Neural progenitor cell (in vitro differentiated cells): ENCODE measurements at regions not wholly inside any gene's neighbourhood (a gene's known extent, or its start where the extent isn't known, plus 50 kb on each side); places are given as distances from the start of the nearest gene placed in this dataset.

Experiments used
- DNase-seq: peaks from one replicate; pipeline ENCODE4 v3.0.0-alpha.2; 2016; ENCODE audit warnings: low spot score
- H2AFZ ChIP-seq: fragments of 200-600 bp; sonication (generic); replicated peaks from 2 replicates; pipeline ENCODE4 v1.6.1; 2016; ENCODE audit warnings: antibody characterized with exemption
- H3F3A ChIP-seq: fragments of 200-600 bp; sonication (generic); 2 replicates; pipeline ENCODE4 v1.6.1; 2016; ENCODE audit warnings: antibody characterized with exemption, low read depth
- H3K27ac ChIP-seq: fragments of 200-600 bp; sonication (generic); 2 replicates; pipeline ENCODE4 v1.5.1; 2016; ENCODE audit warnings: mild to moderate bottlenecking
- H3K27me3 ChIP-seq: fragments of 200-600 bp; sonication (generic); 2 replicates; pipeline ENCODE4 v1.6.1; 2016; ENCODE audit warnings: mild to moderate bottlenecking, moderate library complexity
- H3K36me3 ChIP-seq: fragments of 200-600 bp; sonication (generic); 2 replicates; pipeline ENCODE4 v1.5.1; 2016
- H3K4me1 ChIP-seq: fragments of 200-600 bp; sonication (generic); 2 replicates; pipeline ENCODE4 v1.6.1; 2016; ENCODE audit warnings: mixed run types
- H3K4me2 ChIP-seq: fragments of 200-600 bp; sonication (generic); 2 replicates; pipeline ENCODE4 v1.6.1; 2016
- H3K4me3 ChIP-seq: fragments of 200-600 bp; sonication (generic); 2 replicates; pipeline ENCODE4 v1.5.1; 2016
- H3K79me2 ChIP-seq: fragments of 200-600 bp; sonication (generic); 2 replicates; pipeline ENCODE4 v1.6.1; 2016; ENCODE audit warnings: low read depth
- H3K9ac ChIP-seq: fragments of 200-600 bp; sonication (generic); 2 replicates; pipeline ENCODE4 v1.6.1; 2016
- H3K9me3 ChIP-seq: fragments of 200-600 bp; sonication (generic); 2 replicates; pipeline ENCODE4 v1.5.1; 2016; ENCODE audit warnings: low read depth
- H4K20me1 ChIP-seq: fragments of 200-600 bp; sonication (generic); 2 replicates; pipeline ENCODE4 v1.6.1; 2016; ENCODE audit warnings: low read depth
- H3K27ac Mint-ChIP-seq: 3 replicates; pipeline ENCODE4 v1.8.0; 2021; ENCODE audit warnings: mixed read lengths
- H3K27me3 Mint-ChIP-seq: 2 replicates; pipeline ENCODE4 v1.8.0; 2022; ENCODE audit warnings: low read depth, mild to moderate bottlenecking, inconsistent platforms, moderate library complexity, mixed read lengths; ENCODE audit not compliant: insufficient read depth
- H3K36me3 Mint-ChIP-seq: 3 replicates; pipeline ENCODE4 v1.8.0; 2021; ENCODE audit warnings: mixed read lengths
- H3K4me1 Mint-ChIP-seq: 3 replicates; pipeline ENCODE4 v1.8.0; 2021; ENCODE audit warnings: mixed read lengths
- H3K4me3 Mint-ChIP-seq: 3 replicates; pipeline ENCODE4 v1.8.0; 2021; ENCODE audit warnings: mild to moderate bottlenecking, moderate library complexity, mixed read lengths
- H3K9me3 Mint-ChIP-seq: 3 replicates; pipeline ENCODE4 v1.8.0; 2020; ENCODE audit warnings: mixed read lengths
- CTCF ChIP-seq: fragments of 200-600 bp; sonication (generic); IDR thresholded peaks from 2 replicates; pipeline ENCODE4 v1.5.1; 2017; ENCODE audit warnings: antibody characterized with exemption, mild to moderate bottlenecking
- EZH2 ChIP-seq: fragments of 200-600 bp; sonication (generic); IDR thresholded peaks from 2 replicates; pipeline ENCODE4 v1.6.1; 2017; ENCODE audit warnings: antibody characterized with exemption, mild to moderate bottlenecking, moderate library complexity
- EZH2phosphoT487 ChIP-seq: fragments of 200-600 bp; sonication (generic); IDR thresholded peaks from 2 replicates; pipeline ENCODE4 v1.6.1; 2017; ENCODE audit warnings: antibody characterized with exemption

GRCh38 chr6:164998297-164998696 is 311.1 kb downstream of the C6orf118 start:
- H3K27ac ChIP-seq, result no peak overlapping the region
- DNase-seq, result no peak
- no peak overlapping the region for H2AFZ ChIP-seq
- TF ChIP-seq EZH2, result no peak
- no peak for TF ChIP-seq CTCF
- no peak for TF ChIP-seq EZH2phosphoT487
- H3K4me3 ChIP-seq, result no peak overlapping the region
- H4K20me1 ChIP-seq, result no peaks in the 10 kb centered on the region
- H3K36me3 Mint-ChIP-seq, result no peaks in the 10 kb centered on the region
- peaks cover 16% of the 10 kb centered on the region for H3K9me3 Mint-ChIP-seq
- no peaks in the 10 kb centered on the region for H3K79me2 ChIP-seq
- no peaks in the 10 kb centered on the region for H3K9me3 ChIP-seq
- H3K27me3 ChIP-seq, result no peaks in the 10 kb centered on the region
- H3K27me3 Mint-ChIP-seq, result peaks cover 3% of the 10 kb centered on the region
- peaks cover 28% of the 10 kb centered on the region for H3K4me1 ChIP-seq
- no peak overlapping the region for H3K9ac ChIP-seq
- H3K4me2 ChIP-seq, result no peak overlapping the region
- no peaks in the 10 kb centered on the region for H3K36me3 ChIP-seq
- no peak overlapping the region for H3K27ac Mint-ChIP-seq
- H3K4me1 Mint-ChIP-seq, result peaks cover 17% of the 10 kb centered on the region
- H3F3A ChIP-seq, result no peaks in the 10 kb centered on the region
- no peak overlapping the region for H3K4me3 Mint-ChIP-seq

DNA sequence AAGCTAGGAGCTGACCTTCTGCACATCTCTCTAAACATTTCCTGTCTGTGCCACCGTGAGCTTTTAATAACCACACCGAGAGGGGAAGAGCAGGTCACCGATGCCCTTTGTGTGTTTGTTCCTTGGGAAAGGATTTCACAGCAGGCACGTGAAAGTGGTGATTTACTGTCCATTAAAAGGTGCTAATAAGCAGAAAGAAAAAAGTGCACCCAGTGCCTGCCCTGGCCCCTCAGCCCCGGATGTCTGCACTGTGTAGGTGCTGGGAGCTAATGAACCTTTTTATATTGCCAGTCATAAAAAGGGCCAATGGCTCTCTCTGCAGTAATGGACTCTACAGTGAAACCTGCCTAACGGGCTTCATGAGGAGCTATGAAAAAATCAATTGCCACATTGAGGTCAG is 312.6 kb downstream of the C6orf118 start:
- DNase-seq, result no peak
- H3K79me2 ChIP-seq, result no peaks in the 10 kb centered on the region
- no peak overlapping the region for H3K9ac ChIP-seq
- TF ChIP-seq EZH2phosphoT487 (no peak), EZH2 (no peak), CTCF (no peak)
- no peaks in the 10 kb centered on the region for H3K36me3 ChIP-seq
- Mint-ChIP-seq H3K27ac (no peak overlapping the region), H3K36me3 (no peaks in the 10 kb centered on the region), H3K9me3 (peaks cover 9% of the 10 kb centered on the region), H3K4me3 (no peak overlapping the region), H3K4me1 (peaks cover 17% of the 10 kb centered on the region), H3K27me3 (peaks cover 3% of the 10 kb centered on the region)
- no peak overlapping the region for H3K4me2 ChIP-seq
- H3K27ac ChIP-seq, result no peak overlapping the region
- H3K4me3 ChIP-seq, result no peak overlapping the region
- H3K9me3 ChIP-seq, result no peaks in the 10 kb centered on the region
- no peaks in the 10 kb centered on the region for H3K27me3 ChIP-seq
- H4K20me1 ChIP-seq, result no peaks in the 10 kb centered on the region
- H3K4me1 ChIP-seq, result peaks cover 28% of the 10 kb centered on the region
- H2AFZ ChIP-seq, result no peak overlapping the region
- H3F3A ChIP-seq, result no peaks in the 10 kb centered on the region

GRCh38 chr6:164991573-164991972 is 317.8 kb downstream of the C6orf118 start:
- H3K27ac Mint-ChIP-seq, result no peak overlapping the region
- Histone ChIP-seq H3K4me3 (no peak overlapping the region), H3K9ac (no peak overlapping the region), H3K4me2 (no peak overlapping the region), H3K9me3 (no peaks in the 10 kb centered on the region), H3F3A (no peaks in the 10 kb centered on the region), H3K4me1 (no peaks in the 10 kb centered on the region), H3K36me3 (no peaks in the 10 kb centered on the region), H3K27ac (no peak overlapping the region), H3K79me2 (no peaks in the 10 kb centered on the region), H3K27me3 (no peaks in the 10 kb centered on the region), H4K20me1 (no peaks in the 10 kb centered on the region), H2AFZ (peak overlapping the region; percentile 39)
- TF ChIP-seq CTCF, result no peak
- no peak for TF ChIP-seq EZH2
- TF ChIP-seq EZH2phosphoT487, result no peak
- no peak overlapping the region for H3K4me3 Mint-ChIP-seq
- peaks cover under 1% of the 10 kb centered on the region for H3K4me1 Mint-ChIP-seq
- no peak for DNase-seq
- peaks cover 5% of the 10 kb centered on the region for H3K27me3 Mint-ChIP-seq
- peaks cover 5% of the 10 kb centered on the region for H3K9me3 Mint-ChIP-seq
- H3K36me3 Mint-ChIP-seq, result no peaks in the 10 kb centered on the region
